Neural progenitor cell (in vitro differentiated cells): ENCODE measurements at regions not wholly inside any gene's neighbourhood (a gene's known extent, or its start where the extent isn't known, plus 50 kb on each side); places are given as distances from the start of the nearest gene placed in this dataset.

Experiments
- CTCF ChIP-seq: fragments of 200-600 bp; sonication (generic); IDR thresholded peaks from 2 replicates; pipeline ENCODE4 v1.5.1; 2017; ENCODE audit warnings: antibody characterized with exemption, mild to moderate bottlenecking
- EZH2phosphoT487 ChIP-seq: fragments of 200-600 bp; sonication (generic); IDR thresholded peaks from 2 replicates; pipeline ENCODE4 v1.6.1; 2017; ENCODE audit warnings: antibody characterized with exemption

GRCh38 chr16:80171746-80172145, 369.0 kb upstream of the DYNLRB2 start:
- TF ChIP-seq CTCF (no peak), EZH2phosphoT487 (no peak)
